ENCODE measurements at regions not wholly inside any gene's neighbourhood (a gene's known extent, or its start where the extent isn't known, plus 50 kb on each side); places are given as distances from the start of the nearest gene placed in this dataset.

GRCh38 chr1:198848649-198849048, 209.8 kb downstream of the PTPRC start:
- Histone ChIP-seq H3K9ac (ENCODE audit: control insufficient read depth, insufficient read depth, low read length) (no peak overlapping the region), H2AFZ (ENCODE audit: control insufficient read depth, low read depth, low read length) (no peak overlapping the region), H3K36me3 (ENCODE audit: control insufficient read depth in 2 of 2, insufficient read depth in 2 of 2, low read length in 1 of 2) (no peaks in the 10 kb centered on the region), H3K9me3 (replicated peaks; ENCODE audit: control insufficient read depth, insufficient read depth, low read length) (no peaks in the 10 kb centered on the region; the same call in 2 of the 3 replicates), H4K20me1 (ENCODE audit: control insufficient read depth, insufficient read depth) (no peaks in the 10 kb centered on the region), H3K27me3 (replicated peaks in 1 of 2; ENCODE audit: control insufficient read depth in 2 of 2, insufficient read depth in 2 of 2, low read length in 1 of 2) (no peaks in the 10 kb centered on the region), H3K4me1 (ENCODE audit: control insufficient read depth, insufficient read depth, low read length) (no peaks in the 10 kb centered on the region), H3K27ac (ENCODE audit: control insufficient read depth, insufficient read depth) (no peak overlapping the region), H3K4me3 (no peak overlapping the region), H3K4me2 (ENCODE audit: control insufficient read depth, insufficient read depth) (no peak overlapping the region), H3K79me2 (ENCODE audit: control insufficient read depth, insufficient read depth, low read length) (no peaks in the 10 kb centered on the region)
- ChIA-PET POLR2A (interaction anchor here (0.6 kb wide), 1 partner anchor 10 kb away, joined by 3 read pairs; no protein-coding TSS in a partner anchor), SMC1A (ENCODE audit: uncharacterized antibody, unreplicated experiment) (interaction anchor here (1.0 to 1.4 kb wide), 3 partner anchors 16 to 393 kb away, joined by 3 read pairs; no protein-coding TSS in a partner anchor), CTCF (interaction anchor here (0.6 to 1.3 kb wide), 4 partner anchors 8 to 23 kb away, joined by 3 to 5 read pairs (median 4); no protein-coding TSS in a partner anchor), RAD21 (ENCODE audit: unreplicated experiment) (interaction anchor here (1.5 kb wide), 1 partner anchor 10 kb away, joined by 4 read pairs; no protein-coding TSS in a partner anchor)
- intact Hi-C loops (cut with micrococcal nuclease; ENCODE audit: unreplicated experiment) (no loop called here), in situ Hi-C loops (cut with MboI) (no loop called here)
- no TSS peak for BruUV-seq (replicated peaks)
- TF ChIP-seq FOS (IDR thresholded peaks at IDR 0.05; ENCODE audit: borderline replicate concordance, extremely low read depth, insufficient read length) (no peak), IKZF2 (IDR thresholded peaks at IDR 0.05) (no peak), POLR2AphosphoS2 (IDR thresholded peaks at IDR 0.05; ENCODE audit: low read depth, low read length) (no peak), EGR1 (IDR thresholded peaks at IDR 0.05; ENCODE audit: borderline replicate concordance in 1 of 2, low read depth in 2 of 2, low read length in 2 of 2) (no peak), RUNX3 (IDR thresholded peaks at IDR 0.05; ENCODE audit: low read length) (no peak), ZNF592 (IDR thresholded peaks at IDR 0.05) (no peak), LARP7 (IDR thresholded peaks at IDR 0.05) (no peak), RELB (IDR thresholded peaks at IDR 0.05; ENCODE audit: low read depth) (no peak), NFYB (IDR thresholded peaks at IDR 0.05; ENCODE audit: insufficient read depth, low read depth, low read length) (no peak)
- DNase-seq (ENCODE audit: low read depth, low spot score) (no peak), ATAC-seq (no peak), FAIRE-seq (no peak)
- 100% methylated on average over 1 of the region's 1 CpG for WGBS (ENCODE audit: insufficient coverage, insufficient replicate concordance, low lambda C conversion rate, missing lambda C conversion rate)
